Breast epithelium (tissue), 4 donors: ENCODE measurements at regions not wholly inside any gene's neighbourhood (a gene's known extent, or its start where the extent isn't known, plus 50 kb on each side); places are given as distances from the start of the nearest gene placed in this dataset.
"Not testable (repeated sequence)": the region's sequence is repeated elsewhere in the genome, so short reads cannot be mapped to it uniquely, and the experiment has no call there.

Experiments
- DNase-seq, 2 donors: peaks; one replicate each; pipeline ENCODE4 v3.0.0-alpha.2; 2019; ENCODE audit warnings: low spot score in 2 of 2
- H3K27ac ChIP-seq, 2 donors: fragments of 200-600 bp; sonication (generic) in 1 of 2; one replicate each; pipeline ENCODE4 v1.5.1; 2016 to 2019; ENCODE audit warnings: mild to moderate bottlenecking in 1 of 2
- H3K27me3 ChIP-seq, 2 donors: fragments of 200-600 bp; sonication (generic) in 1 of 2; one replicate each; pipeline versions ENCODE4 v1.5.1 to v1.6.0; 2017 to 2019; ENCODE audit warnings: control low read depth in 1 of 2, mild to moderate bottlenecking in 1 of 2
- H3K36me3 ChIP-seq: fragments of 200-600 bp; one replicate; pipeline ENCODE4 v1.5.1; 2019
- H3K4me1 ChIP-seq, 2 donors: fragments of 200-600 bp; sonication (generic); one replicate each; pipeline ENCODE4 v1.5.1; 2016 to 2019; ENCODE audit warnings: control low read depth in 1 of 2
- H3K4me3 ChIP-seq, 3 donors: fragments of 200-600 bp; sonication (generic); 1 replicate in 2 of 3; 2 replicates in 1 of 3; pipeline ENCODE4 v1.5.1; 2016 to 2019; ENCODE audit warnings: mild to moderate bottlenecking in 3 of 3, moderate library complexity in 2 of 3
- H3K9me3 ChIP-seq, 2 donors: fragments of 200-600 bp; sonication (generic) in 1 of 2; one replicate each; pipeline ENCODE4 v1.5.1; 2016 to 2019; ENCODE audit warnings: control low read depth in 1 of 2
- CTCF ChIP-seq, 3 donors: fragments of 450-650 bp; IDR thresholded peaks; one replicate each; pipeline ENCODE4 v1.5.1; 2016 to 2017; ENCODE audit warnings: antibody characterized with exemption in 3 of 3, mild to moderate bottlenecking in 3 of 3, moderate library complexity in 3 of 3
- POLR2A ChIP-seq: fragments of 450-650 bp; IDR thresholded peaks from one replicate; pipeline ENCODE4 v1.6.1; 2016; ENCODE audit warnings: antibody characterized with exemption, mild to moderate bottlenecking, moderate library complexity
- POLR2AphosphoS5 ChIP-seq, 3 donors: sonication (generic); formaldehyde crosslinking; IDR thresholded peaks; one replicate each; pipeline ENCODE4 v1.6.1; 2017; ENCODE audit warnings: antibody characterized with exemption in 3 of 3
- intact Hi-C: fragments of 100-400 bp; cut with DNase I; formaldehyde crosslinking; loops from one replicate; pipeline ENCODE4 v1.15.1; 2023; ENCODE audit warnings: low total_unique reads

DNA sequence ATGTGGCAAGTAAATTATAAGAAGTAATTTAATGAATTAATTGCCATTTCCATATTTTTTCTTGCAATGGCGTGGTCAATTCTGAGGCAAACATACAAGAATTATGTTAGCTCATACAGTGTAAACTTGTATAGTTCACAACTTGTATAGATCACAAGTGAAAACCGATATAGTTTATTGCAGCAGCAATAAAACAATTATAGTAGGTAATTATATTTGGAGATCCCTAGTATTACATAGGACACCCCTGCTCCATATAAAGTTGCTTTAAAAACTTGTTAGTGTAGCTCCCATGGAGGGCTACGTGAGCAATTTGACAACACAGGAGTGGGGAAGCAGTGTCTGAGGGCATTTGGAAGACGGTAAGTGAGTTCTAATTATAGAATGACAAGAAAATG is 288.2 kb downstream of the SOCS6 start:
- Histone ChIP-seq H3K4me3 (no peak overlapping the region), H3K27me3 (no peaks in the 10 kb centered on the region), H3K9me3 (peaks cover 0 to 8% of the 10 kb centered on the region in 2 donors), H3K4me1 (no peaks in the 10 kb centered on the region), H3K27ac (no peak overlapping the region), H3K36me3 (no peaks in the 10 kb centered on the region)
- intact Hi-C loops = no loop called here
- DNase-seq = no peak
- TF ChIP-seq POLR2A = no peak
- no peak for TF ChIP-seq POLR2AphosphoS5 (IDR thresholded peaks at IDR 0.05)
- TF ChIP-seq CTCF (IDR thresholded peaks at IDR 0.05) = no peak

- H3K9me3 ChIP-seq = peaks cover 0 to 8% of the 10 kb centered on the region in 2 donors
- no peaks in the 10 kb centered on the region for H3K27me3 ChIP-seq
- no peaks in the 10 kb centered on the region for H3K4me1 ChIP-seq
- intact Hi-C loops = no loop called here
- H3K4me3 ChIP-seq = no peak overlapping the region
- H3K36me3 ChIP-seq = no peaks in the 10 kb centered on the region
- TF ChIP-seq POLR2AphosphoS5 (IDR thresholded peaks at IDR 0.05) (no peak), CTCF (IDR thresholded peaks at IDR 0.05) (no peak), POLR2A (no peak)
- DNase-seq = no peak
- H3K27ac ChIP-seq = no peak overlapping the region
Measured at GRCh38 chr18:70576276-70577022, 287.6 kb downstream of the SOCS6 start.

DNA sequence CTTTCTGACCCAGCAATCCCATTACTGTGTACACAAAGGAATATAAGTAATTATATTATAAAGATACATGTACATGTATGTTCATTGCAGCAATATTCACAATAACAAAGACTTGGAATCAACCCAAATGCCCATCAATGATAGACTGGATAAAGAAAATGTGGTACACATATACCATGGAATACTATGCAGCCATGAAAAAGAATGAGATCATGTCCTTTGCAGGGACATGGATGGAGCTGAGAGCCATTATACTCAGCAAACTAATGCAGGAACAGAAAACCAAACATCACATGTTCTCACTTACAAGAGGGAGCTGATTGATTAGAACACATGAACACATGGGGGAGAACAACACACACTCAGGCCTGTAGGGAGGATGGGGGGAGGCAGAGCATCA is 286.1 kb downstream of the SOCS6 start:
- H3K27ac ChIP-seq, DNase-seq, intact Hi-C loops: not testable (repeated sequence)

GRCh38 chr18:70569647-70570046 is 280.8 kb downstream of the SOCS6 start:
- H3K4me1 ChIP-seq, H3K27ac ChIP-seq, H3K27me3 ChIP-seq, DNase-seq, H3K4me3 ChIP-seq, H3K9me3 ChIP-seq, H3K36me3 ChIP-seq, intact Hi-C loops: not testable (repeated sequence)

More for the DNA sequence above, 286.1 kb downstream of the SOCS6 start:
- H3K4me1 ChIP-seq, H3K9me3 ChIP-seq, H3K36me3 ChIP-seq, H3K4me3 ChIP-seq, H3K27me3 ChIP-seq: not testable (repeated sequence)

GRCh38 chr18:70559446-70559845 is 270.6 kb downstream of the SOCS6 start:
- Histone ChIP-seq H3K36me3 (no peaks in the 10 kb centered on the region), H3K27ac (no peak overlapping the region), H3K4me3 (no peak overlapping the region), H3K4me1 (no peaks in the 10 kb centered on the region), H3K27me3 (no peaks in the 10 kb centered on the region), H3K9me3 (no peaks in the 10 kb centered on the region)
- no peak for DNase-seq
- TF ChIP-seq POLR2A (no peak), POLR2AphosphoS5 (IDR thresholded peaks at IDR 0.05) (no peak), CTCF (IDR thresholded peaks at IDR 0.05) (no peak)
- intact Hi-C loops = no loop called here

- H3K4me3 ChIP-seq = no peak overlapping the region
- H3K4me1 ChIP-seq = no peaks in the 10 kb centered on the region
- H3K36me3 ChIP-seq = no peaks in the 10 kb centered on the region
- no peak overlapping the region for H3K27ac ChIP-seq
- DNase-seq = no peak
- TF ChIP-seq POLR2A (no peak), POLR2AphosphoS5 (IDR thresholded peaks at IDR 0.05) (no peak), CTCF (IDR thresholded peaks at IDR 0.05) (no peak)
- intact Hi-C loops = no loop called here
- H3K9me3 ChIP-seq = no peaks in the 10 kb centered on the region
- no peaks in the 10 kb centered on the region for H3K27me3 ChIP-seq
Measured at GRCh38 chr18:70558371-70558770, 269.5 kb downstream of the SOCS6 start.
